Activated naive CD4-positive, alpha-beta T cell treated with anti-CD3 and anti-CD28 coated beads, Interleukin-2, amount 50 U/mL, for 24 hours (primary cell): ENCODE measurements at regions not wholly inside any gene's neighbourhood (a gene's known extent, or its start where the extent isn't known, plus 50 kb on each side); places are given as distances from the start of the nearest gene placed in this dataset.
"Not testable (repeated sequence)": the region's sequence is repeated elsewhere in the genome, so short reads cannot be mapped to it uniquely, and the experiment has no call there.

Source experiments
- H3K27ac Mint-ChIP-seq: one replicate; pipeline ENCODE4 v1.8.0; 2021; ENCODE audit warnings: mild to moderate bottlenecking, mixed read lengths
- H3K27me3 Mint-ChIP-seq: one replicate; pipeline ENCODE4 v1.8.0; 2021; ENCODE audit warnings: mixed read lengths
- H3K36me3 Mint-ChIP-seq: one replicate; pipeline ENCODE4 v1.8.0; 2021; ENCODE audit warnings: mixed read lengths
- H3K4me1 Mint-ChIP-seq: one replicate; pipeline ENCODE4 v1.8.0; 2021; ENCODE audit warnings: mixed read lengths
- H3K4me3 Mint-ChIP-seq: one replicate; pipeline ENCODE4 v1.8.0; 2021; ENCODE audit warnings: mild to moderate bottlenecking, mixed read lengths
- H3K9me3 Mint-ChIP-seq: one replicate; pipeline ENCODE4 v1.8.0; 2021; ENCODE audit warnings: mixed read lengths

DNA sequence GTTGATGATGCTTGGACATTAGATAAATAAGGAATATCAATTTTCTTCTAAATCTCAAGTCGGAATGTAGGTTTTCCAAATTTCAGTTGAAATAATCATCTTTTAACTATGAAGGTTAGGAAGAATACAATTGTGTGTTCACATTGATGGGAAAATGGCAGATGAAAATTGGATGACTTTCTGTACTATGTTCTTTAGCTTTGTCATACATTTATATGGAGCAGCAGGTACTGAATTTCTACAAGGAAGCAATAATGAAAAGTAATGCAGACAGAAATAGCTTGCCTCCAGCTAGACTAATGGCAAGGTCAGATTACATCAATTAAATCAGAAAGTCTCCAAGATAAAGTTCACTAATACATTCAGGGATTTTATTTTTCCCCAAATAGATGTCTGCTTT lies 1423.7 kb upstream of the PCDH20 start:
- no peak overlapping the region for H3K27ac Mint-ChIP-seq
- H3K27me3 Mint-ChIP-seq = no peaks in the 10 kb centered on the region
- H3K4me1 Mint-ChIP-seq = no peaks in the 10 kb centered on the region
- no peak overlapping the region for H3K4me3 Mint-ChIP-seq
- peaks cover 4% of the 10 kb centered on the region for H3K9me3 Mint-ChIP-seq
- H3K36me3 Mint-ChIP-seq = no peaks in the 10 kb centered on the region

DNA sequence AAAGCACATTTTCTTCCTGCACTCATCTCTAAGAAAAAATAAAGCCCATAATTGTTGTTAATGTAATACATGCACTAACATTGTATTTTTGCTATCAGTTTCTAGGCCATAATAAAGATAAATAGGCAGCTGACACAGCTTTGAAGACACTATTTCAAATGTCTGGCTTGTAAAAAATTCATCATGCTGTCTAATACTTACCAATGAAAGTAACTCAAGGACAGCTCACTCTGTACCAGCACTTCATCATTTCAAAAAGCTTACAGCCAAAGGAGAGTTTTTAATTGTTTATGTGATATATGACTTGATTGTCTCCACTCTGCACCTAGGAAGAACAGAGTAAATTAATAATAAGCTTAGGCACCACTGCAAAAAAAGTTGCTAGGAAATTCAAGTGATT lies 1423.3 kb upstream of the PCDH20 start:
- no peak overlapping the region for H3K27ac Mint-ChIP-seq
- H3K27me3 Mint-ChIP-seq = no peaks in the 10 kb centered on the region
- H3K36me3 Mint-ChIP-seq = no peaks in the 10 kb centered on the region
- no peak overlapping the region for H3K4me3 Mint-ChIP-seq
- H3K9me3 Mint-ChIP-seq = peaks cover 4% of the 10 kb centered on the region
- H3K4me1 Mint-ChIP-seq = no peaks in the 10 kb centered on the region

DNA sequence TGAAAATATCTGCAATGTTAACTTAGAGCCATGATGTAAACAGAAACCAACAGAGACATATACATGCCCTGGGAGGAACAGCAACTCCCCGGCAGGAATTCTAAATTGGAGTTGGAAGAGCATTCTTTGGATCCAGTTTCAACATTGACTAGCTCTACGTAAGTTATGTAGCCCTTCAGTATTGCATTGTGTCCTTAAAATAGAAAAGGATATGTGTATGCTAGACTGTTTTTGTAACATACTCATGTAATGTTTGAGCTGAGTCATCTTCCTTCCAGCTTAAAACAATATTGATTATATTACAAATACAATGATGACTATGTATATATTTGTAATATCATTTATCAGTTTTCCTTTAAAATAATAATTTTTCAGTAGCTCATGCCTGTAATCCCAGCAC lies 1422.2 kb upstream of the PCDH20 start:
- no peaks in the 10 kb centered on the region for H3K9me3 Mint-ChIP-seq
- no peak overlapping the region for H3K4me3 Mint-ChIP-seq
- no peaks in the 10 kb centered on the region for H3K4me1 Mint-ChIP-seq
- H3K27me3 Mint-ChIP-seq = no peaks in the 10 kb centered on the region
- no peaks in the 10 kb centered on the region for H3K36me3 Mint-ChIP-seq
- H3K27ac Mint-ChIP-seq = no peak overlapping the region

DNA sequence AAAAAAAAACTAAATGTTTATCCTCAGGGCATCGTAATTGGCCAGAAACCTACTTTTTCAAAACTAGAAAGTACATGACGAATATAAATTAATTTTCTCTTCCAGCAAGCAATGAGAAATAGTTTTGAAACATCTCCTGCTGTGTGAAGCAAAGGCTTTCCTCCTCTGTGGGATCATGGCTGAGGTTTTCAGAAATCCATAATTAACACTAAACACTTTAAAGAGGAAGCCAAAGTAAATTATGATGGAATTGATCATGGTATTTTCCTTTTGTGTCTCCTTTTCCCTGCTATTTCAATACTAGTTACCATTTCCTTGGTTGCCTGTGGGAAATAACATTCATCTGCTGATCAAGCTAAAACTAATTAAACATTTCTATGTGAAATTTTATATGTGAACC lies 1413.8 kb upstream of the PCDH20 start:
- Mint-ChIP-seq H3K36me3 (no peaks in the 10 kb centered on the region), H3K4me3 (no peak overlapping the region), H3K9me3 (peaks cover 7% of the 10 kb centered on the region), H3K27ac (no peak overlapping the region), H3K27me3 (no peaks in the 10 kb centered on the region), H3K4me1 (no peaks in the 10 kb centered on the region)

DNA sequence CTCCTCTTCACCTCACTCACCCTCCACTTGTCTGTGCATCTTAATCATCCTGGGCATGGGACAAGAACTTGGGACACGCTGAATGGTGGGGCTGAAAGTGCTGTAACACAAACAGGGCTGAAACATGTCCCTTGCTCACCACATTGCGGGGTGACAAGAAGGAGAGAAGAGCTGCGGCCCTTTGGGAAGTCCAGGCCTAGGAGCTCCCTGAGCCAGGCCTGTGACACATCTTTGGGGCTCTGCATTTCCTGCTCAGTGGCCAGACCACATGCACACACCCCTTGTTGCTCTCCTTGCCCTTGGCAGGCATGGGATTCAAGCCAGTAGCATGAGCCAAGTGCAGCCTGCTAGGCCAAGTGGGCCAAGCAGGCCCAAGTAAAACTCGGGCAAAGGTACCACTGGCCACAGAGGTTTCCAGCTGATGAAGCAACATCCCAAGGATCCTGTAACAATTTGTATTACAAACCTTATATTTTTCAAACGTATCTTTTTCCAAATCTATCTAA lies 1384.3 kb upstream of the PCDH20 start:
- no peaks in the 10 kb centered on the region for H3K4me1 Mint-ChIP-seq
- no peaks in the 10 kb centered on the region for H3K9me3 Mint-ChIP-seq
- H3K27me3 Mint-ChIP-seq = no peaks in the 10 kb centered on the region
- no peak overlapping the region for H3K27ac Mint-ChIP-seq
- H3K4me3 Mint-ChIP-seq = no peak overlapping the region
- no peaks in the 10 kb centered on the region for H3K36me3 Mint-ChIP-seq

DNA sequence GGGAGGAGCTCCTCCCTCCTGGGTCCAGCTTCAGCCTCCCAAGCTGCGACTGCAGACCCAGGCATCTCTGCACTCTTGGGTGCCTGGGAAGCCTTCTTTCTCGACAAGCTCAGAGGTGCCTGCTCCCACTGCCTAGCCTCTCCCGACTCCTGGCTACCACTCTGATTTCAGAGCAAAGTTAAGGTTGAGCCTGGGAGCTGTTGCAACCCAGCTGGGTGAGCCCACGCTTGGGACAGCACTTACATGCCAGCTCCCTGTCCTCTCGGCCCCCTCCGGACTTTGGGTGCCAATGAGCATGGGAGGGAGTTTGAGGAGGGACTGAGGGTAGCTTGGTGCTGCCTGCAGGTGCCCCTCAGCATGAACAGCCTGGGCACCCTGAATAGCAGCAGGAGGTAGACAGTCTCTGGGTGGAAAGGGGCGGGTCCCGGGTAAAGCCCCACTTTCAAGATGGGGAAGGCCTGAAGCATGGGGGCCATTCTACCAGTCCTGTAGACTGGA lies 1383.4 kb upstream of the PCDH20 start:
- Mint-ChIP-seq H3K9me3 (no peaks in the 10 kb centered on the region), H3K36me3 (no peaks in the 10 kb centered on the region), H3K27ac (no peak overlapping the region), H3K27me3 (no peaks in the 10 kb centered on the region), H3K4me3 (no peak overlapping the region), H3K4me1 (no peaks in the 10 kb centered on the region)

DNA sequence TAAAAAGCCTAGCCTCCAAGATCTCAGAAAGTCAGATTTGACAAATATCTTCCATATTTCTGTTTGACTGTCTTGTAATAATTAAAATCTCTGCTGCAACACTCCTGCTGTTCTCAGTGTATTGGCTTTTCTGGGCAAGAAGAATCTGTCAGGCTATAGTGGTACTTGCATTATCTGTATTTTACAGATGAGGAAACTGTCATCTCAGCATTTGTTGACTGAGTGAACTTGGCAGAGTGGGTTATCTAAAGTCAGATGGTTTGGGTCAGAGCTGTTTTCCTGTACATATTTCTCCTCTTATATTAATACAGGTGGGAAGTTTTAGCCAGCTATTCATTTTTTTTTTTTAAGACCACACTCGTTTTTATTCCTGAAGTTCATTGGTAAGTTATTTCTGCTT lies 1378.2 kb upstream of the PCDH20 start:
- Mint-ChIP-seq H3K4me1 (no peaks in the 10 kb centered on the region), H3K27me3 (no peaks in the 10 kb centered on the region), H3K4me3 (no peak overlapping the region), H3K9me3 (no peaks in the 10 kb centered on the region), H3K27ac (no peak overlapping the region), H3K36me3 (no peaks in the 10 kb centered on the region)

DNA sequence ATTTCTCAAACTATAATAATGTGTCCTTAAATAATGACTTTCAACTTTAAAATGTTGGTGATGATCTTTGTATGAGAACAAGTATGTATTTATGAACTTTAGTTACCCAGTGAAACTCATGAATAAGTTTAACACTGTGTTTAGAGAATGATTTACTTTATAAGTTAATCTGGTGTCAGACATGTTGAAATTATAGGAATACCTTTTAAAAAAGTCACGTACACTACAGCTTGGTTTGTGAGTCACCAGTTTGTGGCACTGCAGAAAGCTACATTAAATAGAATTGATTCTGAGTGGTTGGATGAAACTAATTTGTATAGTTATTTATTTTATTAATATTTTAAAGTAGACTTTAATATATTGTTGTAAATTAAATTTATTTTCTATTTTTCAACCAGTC lies 1366.2 kb upstream of the PCDH20 start:
- Mint-ChIP-seq H3K4me3 (no peak overlapping the region), H3K27me3 (no peaks in the 10 kb centered on the region), H3K27ac (no peak overlapping the region), H3K4me1 (no peaks in the 10 kb centered on the region), H3K36me3 (no peaks in the 10 kb centered on the region), H3K9me3 (no peaks in the 10 kb centered on the region)

DNA sequence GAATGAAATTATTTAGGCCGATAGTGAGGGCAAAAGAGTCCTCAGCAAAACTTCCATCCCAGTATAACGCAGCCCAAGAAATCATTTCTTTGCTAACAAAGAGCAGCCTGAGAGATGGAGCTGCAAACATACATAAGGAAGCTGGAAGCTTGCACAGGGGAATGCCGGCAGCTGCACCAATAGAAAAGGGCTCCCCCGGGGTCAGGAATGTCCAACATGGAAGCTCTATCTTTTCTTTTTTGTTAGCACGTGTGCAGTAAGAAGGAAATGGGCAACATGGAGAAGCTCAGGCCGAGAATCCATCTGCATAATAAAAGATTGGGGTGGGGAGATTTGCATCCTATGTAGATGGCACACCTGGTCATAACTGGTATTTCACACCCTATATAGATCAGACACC lies 1363.5 kb upstream of the PCDH20 start:
- Mint-ChIP-seq H3K4me1 (no peaks in the 10 kb centered on the region), H3K27me3 (no peaks in the 10 kb centered on the region), H3K4me3 (no peak overlapping the region), H3K9me3 (no peaks in the 10 kb centered on the region), H3K36me3 (no peaks in the 10 kb centered on the region), H3K27ac (no peak overlapping the region)

DNA sequence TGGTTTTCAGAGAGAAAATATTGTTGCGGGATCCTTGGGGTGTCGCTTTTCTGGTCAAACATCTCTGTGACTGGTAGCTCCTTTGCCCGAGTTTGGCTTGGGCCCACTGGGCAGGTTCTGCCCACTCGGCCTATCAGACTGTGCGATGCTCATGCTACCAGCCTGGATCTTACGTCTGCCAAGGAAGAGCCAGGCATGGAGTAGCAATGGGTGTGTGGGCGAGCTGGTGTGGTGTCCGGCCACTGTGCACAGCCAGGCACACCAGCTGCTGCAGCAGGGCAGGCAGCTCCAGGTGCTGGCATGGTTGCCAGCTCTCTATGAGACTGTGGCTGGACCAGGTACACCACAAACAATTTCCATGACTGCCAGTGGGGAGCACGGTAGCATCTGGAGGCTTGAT lies 1351.8 kb upstream of the PCDH20 start:
- no peak overlapping the region for H3K4me3 Mint-ChIP-seq
- no peak overlapping the region for H3K27ac Mint-ChIP-seq
- no peaks in the 10 kb centered on the region for H3K4me1 Mint-ChIP-seq
- no peaks in the 10 kb centered on the region for H3K27me3 Mint-ChIP-seq
- H3K9me3 Mint-ChIP-seq = peaks cover 5% of the 10 kb centered on the region
- no peaks in the 10 kb centered on the region for H3K36me3 Mint-ChIP-seq

DNA sequence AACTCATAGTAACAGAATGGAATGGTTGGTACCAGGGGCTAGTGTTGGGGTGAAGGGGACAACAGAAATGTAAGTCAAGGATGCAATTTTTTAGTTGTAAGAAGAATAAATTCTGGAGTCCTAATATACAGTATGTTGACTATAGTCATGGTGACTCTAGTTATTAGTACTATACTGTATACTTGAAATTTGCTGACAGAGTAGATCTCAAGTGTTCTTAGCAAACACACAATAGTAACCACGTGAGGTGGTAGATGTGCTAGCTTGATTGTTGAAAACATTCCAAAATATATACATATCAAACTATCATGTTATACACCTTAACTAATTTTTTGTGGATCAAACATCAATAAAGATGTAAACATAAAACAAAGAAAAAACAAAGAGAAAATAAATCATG lies 1345.1 kb upstream of the PCDH20 start:
- H3K9me3 Mint-ChIP-seq = peaks cover 6% of the 10 kb centered on the region
- no peak overlapping the region for H3K27ac Mint-ChIP-seq
- H3K27me3 Mint-ChIP-seq = no peaks in the 10 kb centered on the region
- no peak overlapping the region for H3K4me3 Mint-ChIP-seq
- H3K4me1 Mint-ChIP-seq = no peaks in the 10 kb centered on the region
- no peaks in the 10 kb centered on the region for H3K36me3 Mint-ChIP-seq

DNA sequence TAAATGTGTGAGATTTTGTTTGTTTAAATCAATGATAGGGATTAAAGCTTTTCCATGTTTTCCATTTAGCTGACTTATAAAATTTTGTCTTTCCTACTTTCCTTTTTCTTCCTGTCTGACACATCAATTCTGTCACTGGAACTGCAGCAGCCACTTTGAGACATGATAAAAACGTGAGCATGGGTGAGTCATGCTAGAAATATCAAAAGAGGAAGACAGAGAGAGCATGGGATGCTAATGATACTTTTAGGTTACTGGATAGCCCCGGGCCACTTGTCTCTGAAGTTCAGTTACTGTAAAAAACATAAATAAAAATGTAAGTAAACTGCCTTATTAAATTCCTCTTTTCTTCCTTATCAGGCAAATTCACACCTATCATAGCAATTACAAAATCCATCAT lies 1332.0 kb upstream of the PCDH20 start:
- Mint-ChIP-seq H3K27ac (no peak overlapping the region), H3K27me3 (no peaks in the 10 kb centered on the region), H3K36me3 (no peaks in the 10 kb centered on the region), H3K9me3 (peaks cover 11% of the 10 kb centered on the region), H3K4me3 (no peak overlapping the region), H3K4me1 (no peaks in the 10 kb centered on the region)

DNA sequence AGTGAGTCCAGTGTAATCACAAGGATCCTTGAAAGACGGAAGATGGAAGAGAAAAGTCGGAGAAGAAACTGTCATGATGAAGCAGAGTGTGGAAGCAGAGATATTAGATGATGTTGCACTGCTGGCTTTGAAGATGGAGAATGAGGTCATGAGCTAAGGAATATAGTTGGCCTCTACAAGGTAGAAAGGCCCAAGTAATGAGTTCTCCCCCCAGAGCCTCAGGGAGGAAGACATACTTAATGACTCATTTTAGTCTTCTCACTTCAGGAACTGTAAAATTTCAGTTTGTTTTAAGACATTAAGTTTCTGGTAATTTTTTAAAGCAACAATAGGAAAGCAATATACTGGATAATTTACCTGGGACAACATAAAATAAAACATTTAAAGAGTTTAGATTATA lies 1331.5 kb upstream of the PCDH20 start:
- no peak overlapping the region for H3K27ac Mint-ChIP-seq
- H3K27me3 Mint-ChIP-seq = no peaks in the 10 kb centered on the region
- no peaks in the 10 kb centered on the region for H3K4me1 Mint-ChIP-seq
- H3K9me3 Mint-ChIP-seq = peaks cover 8% of the 10 kb centered on the region
- no peaks in the 10 kb centered on the region for H3K36me3 Mint-ChIP-seq
- H3K4me3 Mint-ChIP-seq = no peak overlapping the region

DNA sequence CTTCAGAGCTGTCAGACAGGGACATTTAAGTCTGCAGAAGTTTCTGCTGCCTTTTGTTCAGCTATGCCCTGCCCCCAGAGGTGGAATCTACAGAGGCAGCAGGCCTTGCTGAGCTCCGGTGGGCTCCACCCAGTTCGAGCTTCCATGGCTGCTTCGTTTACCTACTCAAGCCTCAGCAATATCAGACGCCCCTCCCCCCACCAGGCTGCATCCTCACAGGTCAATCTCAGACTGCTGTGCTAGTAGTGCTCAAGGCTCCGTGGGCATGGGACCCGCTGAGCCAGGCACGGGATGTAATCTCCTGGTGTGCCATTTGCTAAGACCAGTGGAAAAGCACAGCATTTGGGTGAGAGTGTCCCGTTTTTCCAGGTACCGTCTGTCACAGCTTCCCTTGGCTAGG lies 1314.1 kb upstream of the PCDH20 start:
- H3K4me1 Mint-ChIP-seq, H3K27ac Mint-ChIP-seq: not testable (repeated sequence)
- H3K9me3 Mint-ChIP-seq = peaks cover 12% of the 10 kb centered on the region

DNA sequence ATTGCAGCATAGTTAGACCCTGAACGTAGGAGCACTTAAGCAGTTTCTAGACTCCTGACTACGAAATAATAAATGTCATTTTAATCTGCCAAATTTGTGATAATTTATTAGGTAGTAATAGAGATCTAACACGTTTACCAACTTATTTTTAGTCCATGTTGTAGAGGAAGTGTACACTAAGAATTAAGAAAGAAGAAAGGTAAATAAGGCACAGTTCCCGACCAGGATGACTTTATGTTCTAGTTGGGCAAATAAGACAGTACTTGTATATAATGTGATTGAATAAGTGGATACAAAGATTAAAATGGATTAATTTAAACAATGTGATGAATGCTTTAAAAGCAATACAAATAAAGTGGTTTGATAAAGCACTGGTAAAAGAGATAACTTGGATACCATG lies 1306.2 kb upstream of the PCDH20 start:
- no peaks in the 10 kb centered on the region for H3K27me3 Mint-ChIP-seq
- no peak overlapping the region for H3K4me3 Mint-ChIP-seq
- no peaks in the 10 kb centered on the region for H3K4me1 Mint-ChIP-seq
- H3K36me3 Mint-ChIP-seq = no peaks in the 10 kb centered on the region
- peaks cover 10% of the 10 kb centered on the region for H3K9me3 Mint-ChIP-seq
- H3K27ac Mint-ChIP-seq = no peak overlapping the region

More for the DNA sequence above, 1314.1 kb upstream of the PCDH20 start:
- H3K36me3 Mint-ChIP-seq, H3K4me3 Mint-ChIP-seq, H3K27me3 Mint-ChIP-seq: not testable (repeated sequence)

DNA sequence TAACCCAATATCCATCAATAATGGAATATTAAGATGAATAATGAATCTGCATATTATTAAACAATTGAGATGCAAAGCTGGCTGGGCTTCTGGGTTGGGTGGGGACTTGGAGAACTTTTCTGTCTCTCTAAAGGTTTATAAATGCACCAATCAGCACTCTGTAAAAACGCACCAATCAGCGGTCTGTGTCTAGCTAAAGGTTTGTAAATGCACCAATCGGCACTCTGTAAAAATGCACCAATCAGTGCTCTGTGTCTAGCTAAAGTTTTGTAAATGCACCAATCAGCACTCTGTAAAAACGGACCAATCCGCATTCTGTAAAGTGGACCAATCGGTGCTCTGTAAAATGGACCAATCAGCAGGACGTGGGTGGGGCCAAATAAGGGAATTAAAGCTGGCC lies 1296.3 kb upstream of the PCDH20 start:
- H3K9me3 Mint-ChIP-seq = not testable (repeated sequence)

DNA sequence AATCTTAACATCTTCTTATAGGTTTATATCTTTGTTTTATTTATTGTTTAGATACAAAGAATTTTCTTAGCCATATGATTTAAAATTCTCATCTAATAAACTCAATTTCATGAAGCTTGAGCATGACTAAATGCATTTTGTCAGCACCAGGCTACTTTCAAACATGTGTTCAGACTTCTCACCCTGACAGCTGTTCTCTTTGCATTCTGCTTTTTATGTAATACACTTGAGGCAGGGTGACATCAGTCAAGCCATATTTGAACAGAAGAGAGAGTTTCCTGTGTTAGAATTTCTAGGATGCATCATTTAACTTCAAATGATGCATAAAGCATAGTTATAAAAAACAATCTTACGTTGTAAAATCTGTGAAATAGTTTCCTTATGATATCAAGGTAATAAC lies 1295.1 kb upstream of the PCDH20 start:
- Mint-ChIP-seq H3K36me3 (no peaks in the 10 kb centered on the region), H3K4me1 (no peaks in the 10 kb centered on the region), H3K4me3 (no peak overlapping the region), H3K9me3 (peaks cover 10% of the 10 kb centered on the region), H3K27ac (no peak overlapping the region), H3K27me3 (no peaks in the 10 kb centered on the region)

More for the DNA sequence above, 1296.3 kb upstream of the PCDH20 start:
- H3K27ac Mint-ChIP-seq, H3K27me3 Mint-ChIP-seq, H3K4me1 Mint-ChIP-seq, H3K36me3 Mint-ChIP-seq, H3K4me3 Mint-ChIP-seq: not testable (repeated sequence)
